ENCODE measurements at regions not wholly inside any gene's neighbourhood (a gene's known extent, or its start where the extent isn't known, plus 50 kb on each side); places are given as distances from the start of the nearest gene placed in this dataset.

GRCh38 chr11:28529540-28530410, 421.6 kb downstream of the METTL15 start:
- no peak for TF ChIP-seq CTCF (IDR thresholded peaks at IDR 0.05; ENCODE audit: low read depth, low read length, missing control alignments)
- H3K4me3 ChIP-seq (replicated peaks; ENCODE audit: low read depth, low read length), result no peak overlapping the region
- peak; percentile 55 for DNase-seq (ENCODE audit: extremely low read depth, low read depth)

GRCh38 chr11:28529046-28529445, 420.9 kb downstream of the METTL15 start:
- H3K4me3 ChIP-seq (replicated peaks; ENCODE audit: low read depth, low read length), result no peak overlapping the region
- no peak for DNase-seq (ENCODE audit: extremely low read depth, low read depth)
- TF ChIP-seq CTCF (IDR thresholded peaks at IDR 0.05; ENCODE audit: low read depth, low read length, missing control alignments), result no peak

- no peak for TF ChIP-seq CTCF (IDR thresholded peaks at IDR 0.05; ENCODE audit: low read depth, low read length, missing control alignments)
- DNase-seq (ENCODE audit: extremely low read depth, low read depth), result no peak
Observed at GRCh38 chr11:28528217-28528616, 420.0 kb downstream of the METTL15 start.

GRCh38 chr11:28526406-28526751, 418.2 kb downstream of the METTL15 start:
- no peak for DNase-seq (ENCODE audit: extremely low read depth, low read depth)
- TF ChIP-seq CTCF (IDR thresholded peaks at IDR 0.05; ENCODE audit: low read depth, low read length, missing control alignments), result no peak
- H3K4me3 ChIP-seq (replicated peaks; ENCODE audit: low read depth, low read length), result no peak overlapping the region

More at GRCh38 chr11:28528217-28528616, 420.0 kb downstream of the METTL15 start:
- no peak overlapping the region for H3K4me3 ChIP-seq (replicated peaks; ENCODE audit: low read depth, low read length)

GRCh38 chr11:28525636-28526405, 417.6 kb downstream of the METTL15 start:
- no peak for DNase-seq (ENCODE audit: extremely low read depth, low read depth)
- no peak for TF ChIP-seq CTCF (IDR thresholded peaks at IDR 0.05; ENCODE audit: low read depth, low read length, missing control alignments)
- no peak overlapping the region for H3K4me3 ChIP-seq (replicated peaks; ENCODE audit: low read depth, low read length)

GRCh38 chr11:28524098-28524497, 415.9 kb downstream of the METTL15 start:
- no peak for DNase-seq (ENCODE audit: extremely low read depth, low read depth)
- TF ChIP-seq CTCF (IDR thresholded peaks at IDR 0.05; ENCODE audit: low read depth, low read length, missing control alignments), result no peak

More at GRCh38 chr11:28524098-28524497, 415.9 kb downstream of the METTL15 start:
- no peak overlapping the region for H3K4me3 ChIP-seq (replicated peaks; ENCODE audit: low read depth, low read length)
